BLaER1 (cell line): ENCODE measurements at regions not wholly inside any gene's neighbourhood (a gene's known extent, or its start where the extent isn't known, plus 50 kb on each side); places are given as distances from the start of the nearest gene placed in this dataset.
A peak's percentile ranks its signal among the peaks of the same experiment; 100 is the strongest.
"Not testable (repeated sequence)": the region's sequence is repeated elsewhere in the genome, so short reads cannot be mapped to it uniquely, and the experiment has no call there.

Source experiments
- H3K27ac ChIP-seq: shearing (Covaris generic); formaldehyde crosslinking; 2 replicates; pipeline ENCODE4 v1.8.1; 2022
- H3K27me3 ChIP-seq: shearing (Covaris generic); formaldehyde crosslinking; 2 replicates; pipeline ENCODE4 v1.8.1; 2022
- H3K36me3 ChIP-seq: shearing (Covaris generic); formaldehyde crosslinking; 2 replicates; pipeline ENCODE4 v1.8.1; 2022
- H3K4me1 ChIP-seq: shearing (Covaris generic); formaldehyde crosslinking; 2 replicates; pipeline ENCODE4 v1.8.1; 2022
- H3K4me2 ChIP-seq: shearing (Covaris generic); formaldehyde crosslinking; 2 replicates; pipeline ENCODE4 v1.8.1; 2022
- H3K4me3 ChIP-seq: shearing (Covaris generic); formaldehyde crosslinking; 2 replicates; pipeline ENCODE4 v1.8.1; 2022
- H3K9ac ChIP-seq: shearing (Covaris generic); formaldehyde crosslinking; 2 replicates; pipeline ENCODE4 v1.8.1; 2022
- H3K9me3 ChIP-seq: shearing (Covaris generic); formaldehyde crosslinking; 2 replicates; pipeline ENCODE4 v1.8.1; 2022
- H4K20me1 ChIP-seq: shearing (Covaris generic); formaldehyde crosslinking; 2 replicates; pipeline ENCODE4 v1.8.1; 2022
- Cebpa-rat ChIP-seq: shearing (Covaris generic); IDR thresholded peaks from 2 replicates; pipeline ENCODE4 v1.8.1; 2022

DNA sequence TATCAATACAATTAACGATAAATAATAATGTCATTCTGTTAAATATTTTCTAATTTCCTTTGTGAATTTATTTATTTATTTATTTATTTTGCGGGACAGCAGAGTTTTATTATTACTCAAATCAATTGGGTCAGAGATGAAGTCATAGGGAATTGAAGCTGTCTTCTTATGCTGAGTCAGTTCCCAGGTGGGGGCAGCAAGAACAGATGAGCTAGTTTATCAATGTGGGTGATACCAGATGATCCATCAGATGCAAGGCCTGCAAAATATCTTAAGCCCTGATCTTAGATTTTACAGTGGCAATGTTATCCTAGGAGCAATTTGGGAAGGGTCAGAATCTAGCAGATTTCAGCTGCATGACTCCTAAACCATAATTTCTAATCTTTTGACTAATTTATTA, 1050.3 kb downstream of the OTOL1 start:
- no peak overlapping the region for H3K27ac ChIP-seq
- TF ChIP-seq Cebpa-rat = no peak
- H3K9me3 ChIP-seq = no peaks in the 10 kb centered on the region
- H3K4me1 ChIP-seq = no peaks in the 10 kb centered on the region; the same call in 1 of the 2 replicates
- no peak overlapping the region for H3K4me3 ChIP-seq
- no peaks in the 10 kb centered on the region for H3K36me3 ChIP-seq
- H3K9ac ChIP-seq = no peak overlapping the region
- H3K4me2 ChIP-seq = no peak overlapping the region
- no peaks in the 10 kb centered on the region for H4K20me1 ChIP-seq
- no peaks in the 10 kb centered on the region for H3K27me3 ChIP-seq

GRCh38 chr3:162547321-162547720, 1050.7 kb downstream of the OTOL1 start:
- H3K4me2 ChIP-seq = no peak overlapping the region
- no peaks in the 10 kb centered on the region; the same call in 1 of the 2 replicates for H3K4me1 ChIP-seq
- no peaks in the 10 kb centered on the region for H4K20me1 ChIP-seq
- H3K9me3 ChIP-seq = no peaks in the 10 kb centered on the region
- TF ChIP-seq Cebpa-rat = no peak
- H3K36me3 ChIP-seq = no peaks in the 10 kb centered on the region
- H3K9ac ChIP-seq = no peak overlapping the region
- H3K27me3 ChIP-seq = no peaks in the 10 kb centered on the region
- no peak overlapping the region for H3K4me3 ChIP-seq
- no peak overlapping the region for H3K27ac ChIP-seq

DNA sequence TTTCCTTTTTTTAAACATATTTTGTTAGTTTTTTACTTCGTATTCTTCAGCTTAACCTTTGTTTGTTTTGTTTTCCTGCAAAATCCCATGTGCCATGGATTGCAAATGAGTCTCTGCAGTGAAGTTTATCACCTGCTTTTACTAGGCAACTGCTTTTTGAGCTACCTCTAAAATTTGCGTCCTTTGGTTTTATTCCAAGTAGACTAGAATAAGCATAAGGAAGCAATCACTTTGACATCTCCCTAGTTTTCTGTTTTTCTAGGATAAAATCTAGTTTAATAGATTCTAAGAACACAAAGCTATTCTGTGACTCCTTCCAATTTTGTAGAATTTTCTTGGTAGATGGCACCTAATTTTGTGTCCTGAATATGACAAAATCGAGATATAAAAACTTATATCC, 1059.2 kb downstream of the OTOL1 start:
- Histone ChIP-seq H3K4me2 (no peak overlapping the region), H3K36me3 (no peaks in the 10 kb centered on the region), H3K27me3 (no peaks in the 10 kb centered on the region), H3K4me1 (no peaks in the 10 kb centered on the region), H4K20me1 (no peaks in the 10 kb centered on the region), H3K4me3 (no peak overlapping the region), H3K27ac (no peak overlapping the region), H3K9me3 (no peaks in the 10 kb centered on the region), H3K9ac (no peak overlapping the region)
- no peak for TF ChIP-seq Cebpa-rat

DNA sequence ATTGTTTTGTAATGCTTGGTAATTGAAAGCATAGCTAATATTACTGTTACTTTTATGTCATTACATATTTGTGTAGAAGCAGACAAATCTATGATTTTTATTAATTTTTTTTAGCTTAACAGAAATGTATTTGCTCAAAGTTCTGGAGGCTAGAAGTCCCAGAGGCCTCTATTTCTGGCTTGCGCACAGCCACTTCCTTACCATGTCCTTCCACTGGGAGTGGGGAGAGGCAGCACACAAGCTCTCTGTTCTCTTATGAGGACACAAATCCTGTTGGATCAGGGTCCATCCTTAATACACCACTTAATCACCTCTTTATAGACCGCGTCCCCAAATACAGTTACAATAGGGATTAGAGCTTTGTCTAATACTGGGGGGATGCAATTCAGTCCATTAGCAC, 1061.4 kb downstream of the OTOL1 start:
- Histone ChIP-seq H3K4me1 (no peaks in the 10 kb centered on the region), H3K4me3 (no peak overlapping the region), H3K27ac (no peak overlapping the region), H3K4me2 (no peak overlapping the region), H3K9me3 (no peaks in the 10 kb centered on the region), H3K9ac (no peak overlapping the region), H3K27me3 (no peaks in the 10 kb centered on the region), H4K20me1 (no peaks in the 10 kb centered on the region), H3K36me3 (no peaks in the 10 kb centered on the region)
- TF ChIP-seq Cebpa-rat = no peak

GRCh38 chr3:162568706-162569105, 1072.1 kb downstream of the OTOL1 start:
- TF ChIP-seq Cebpa-rat = no peak
- Histone ChIP-seq H3K27me3 (no peaks in the 10 kb centered on the region), H3K4me1 (no peaks in the 10 kb centered on the region), H3K4me2 (no peak overlapping the region), H4K20me1 (no peaks in the 10 kb centered on the region), H3K27ac (no peak overlapping the region), H3K36me3 (no peaks in the 10 kb centered on the region), H3K9me3 (no peaks in the 10 kb centered on the region), H3K4me3 (no peak overlapping the region), H3K9ac (no peak overlapping the region)

DNA sequence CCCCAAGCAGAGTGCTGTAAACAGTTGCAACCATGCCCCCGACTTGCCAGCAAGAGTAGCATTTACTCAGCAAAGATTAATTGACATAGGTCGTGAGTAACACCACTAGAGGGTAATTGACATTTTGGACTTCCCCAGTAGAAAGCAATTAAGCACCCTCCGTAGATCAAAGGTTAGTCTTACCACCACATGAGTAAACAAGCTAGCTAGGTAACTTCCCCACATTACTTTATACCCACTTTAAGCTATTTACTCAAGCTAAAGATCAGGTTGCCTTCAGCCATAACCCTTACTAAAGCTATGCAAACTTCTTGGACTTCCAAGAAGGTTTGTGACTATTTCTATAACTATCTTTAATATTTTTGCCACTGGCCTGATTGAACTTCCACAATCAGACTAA, 1072.7 kb downstream of the OTOL1 start:
- no peak overlapping the region for H3K27ac ChIP-seq
- no peaks in the 10 kb centered on the region for H3K9me3 ChIP-seq

DNA sequence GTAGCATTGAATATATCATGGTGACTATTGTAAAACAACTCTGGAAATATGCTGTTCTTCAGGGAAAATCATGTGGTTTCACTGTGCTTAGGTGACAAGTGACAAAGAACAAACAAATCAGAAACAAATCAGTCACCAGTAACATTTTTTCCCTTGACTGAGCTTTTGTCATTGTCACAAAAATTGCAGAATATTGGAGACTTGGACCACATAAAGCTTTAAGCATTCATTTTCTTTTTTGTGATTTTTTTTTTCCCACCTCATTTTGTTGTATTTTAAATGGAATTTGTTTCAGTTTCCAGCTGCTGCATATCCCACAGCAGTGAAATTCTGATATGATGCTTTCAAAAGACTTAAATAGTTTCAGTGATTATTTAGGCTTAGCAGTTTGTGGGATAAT, 1088.4 kb downstream of the OTOL1 start:
- H3K27ac ChIP-seq = no peak overlapping the region
- peaks cover 7% of the 10 kb centered on the region; the same call in 1 of the 2 replicates for H3K4me1 ChIP-seq
- no peaks in the 10 kb centered on the region for H4K20me1 ChIP-seq
- H3K4me2 ChIP-seq = no peak overlapping the region
- no peak for TF ChIP-seq Cebpa-rat
- no peak overlapping the region for H3K4me3 ChIP-seq
- H3K27me3 ChIP-seq = no peaks in the 10 kb centered on the region
- H3K36me3 ChIP-seq = no peaks in the 10 kb centered on the region
- H3K9ac ChIP-seq = no peak overlapping the region
- H3K9me3 ChIP-seq = no peaks in the 10 kb centered on the region

More for the DNA sequence above, 1072.7 kb downstream of the OTOL1 start:
- Histone ChIP-seq H3K4me3 (no peak overlapping the region), H3K4me1 (no peaks in the 10 kb centered on the region), H3K27me3 (no peaks in the 10 kb centered on the region), H4K20me1 (no peaks in the 10 kb centered on the region), H3K9ac (no peak overlapping the region), H3K4me2 (no peak overlapping the region), H3K36me3 (no peaks in the 10 kb centered on the region)
- no peak for TF ChIP-seq Cebpa-rat

GRCh38 chr3:162586591-162586990, 1090.0 kb downstream of the OTOL1 start:
- H3K9me3 ChIP-seq = no peaks in the 10 kb centered on the region
- no peaks in the 10 kb centered on the region for H3K27me3 ChIP-seq
- H3K27ac ChIP-seq = no peak overlapping the region
- H3K4me3 ChIP-seq = no peak overlapping the region
- no peak overlapping the region for H3K4me2 ChIP-seq
- H3K36me3 ChIP-seq = no peaks in the 10 kb centered on the region
- TF ChIP-seq Cebpa-rat = no peak
- H3K9ac ChIP-seq = no peak overlapping the region
- no peaks in the 10 kb centered on the region for H4K20me1 ChIP-seq
- H3K4me1 ChIP-seq = peaks cover 7% of the 10 kb centered on the region; the same call in 1 of the 2 replicates

GRCh38 chr3:162597226-162597625, 1100.6 kb downstream of the OTOL1 start:
- H4K20me1 ChIP-seq = no peaks in the 10 kb centered on the region
- peak overlapping the region; percentile 85; the same call in 1 of the 2 replicates for H3K27ac ChIP-seq
- H3K27me3 ChIP-seq = no peaks in the 10 kb centered on the region
- no peak overlapping the region for H3K4me3 ChIP-seq
- peaks cover 58% of the 10 kb centered on the region for H3K4me1 ChIP-seq
- TF ChIP-seq Cebpa-rat = no peak
- H3K9ac ChIP-seq = no peak overlapping the region
- H3K4me2 ChIP-seq = peak overlapping the region; percentile 59
- no peaks in the 10 kb centered on the region for H3K36me3 ChIP-seq
- peaks cover 7% of the 10 kb centered on the region; the same call in 1 of the 2 replicates for H3K9me3 ChIP-seq

DNA sequence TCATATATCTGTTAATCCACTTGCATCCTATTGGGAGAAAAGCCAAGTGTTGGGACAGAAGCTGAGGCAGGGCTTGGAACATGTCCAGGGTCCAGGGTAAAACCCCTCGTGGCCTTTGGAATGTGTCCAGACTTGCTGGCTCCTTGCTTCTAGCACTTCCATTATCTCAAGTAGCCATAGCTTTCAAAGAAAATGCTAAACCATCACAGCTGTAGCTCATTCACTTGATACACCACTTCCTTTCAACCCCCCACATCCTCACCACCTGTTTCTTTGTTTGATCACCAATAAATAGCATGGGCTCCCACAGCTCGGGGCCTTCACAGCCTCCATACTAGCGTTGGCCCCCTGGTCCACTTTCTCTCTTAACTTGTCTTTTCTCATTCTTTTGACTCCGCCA, 1101.9 kb downstream of the OTOL1 start:
- not testable (repeated sequence) for H4K20me1 ChIP-seq, H3K27me3 ChIP-seq, H3K9ac ChIP-seq, H3K9me3 ChIP-seq, H3K4me3 ChIP-seq, H3K36me3 ChIP-seq
- Histone ChIP-seq H3K27ac (peak overlapping the region; percentile 85), H3K4me1 (peaks cover 58% of the 10 kb centered on the region), H3K4me2 (peak overlapping the region; percentile 59)

DNA sequence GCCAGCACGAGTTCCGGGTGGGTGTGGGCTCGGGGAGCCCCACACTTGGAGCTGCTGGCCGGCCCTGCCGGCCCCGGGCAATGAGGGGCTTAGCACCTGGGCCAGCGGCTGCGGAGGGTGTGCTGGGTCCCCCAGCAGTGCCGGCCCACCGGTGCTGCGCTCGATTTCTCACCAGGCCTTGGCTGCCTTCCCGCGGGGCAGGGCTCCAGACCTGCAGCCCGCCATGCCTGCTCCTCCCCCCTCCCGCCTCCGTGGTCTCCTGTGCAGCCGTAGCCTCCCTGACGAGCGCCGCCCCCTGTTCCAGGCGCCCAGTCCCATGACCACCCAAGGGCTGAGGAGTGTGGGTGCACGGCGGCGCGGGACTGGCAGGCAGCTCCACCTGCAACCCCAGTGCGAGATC, 1103.1 kb downstream of the OTOL1 start:
- H3K4me1 ChIP-seq = peaks cover 58% of the 10 kb centered on the region

More for the DNA sequence above, 1103.1 kb downstream of the OTOL1 start:
- peak overlapping the region; percentile 59 for H3K4me2 ChIP-seq
- not testable (repeated sequence) for H3K27me3 ChIP-seq, H3K9me3 ChIP-seq, H3K9ac ChIP-seq, H3K36me3 ChIP-seq, H4K20me1 ChIP-seq
- H3K27ac ChIP-seq = peak overlapping the region; percentile 85
- H3K4me3 ChIP-seq = 0 out of 2 replicates have a peak overlapping the region, but pooled peaks have one; percentile 14
